ENCODE measurements at regions not wholly inside any gene's neighbourhood (a gene's known extent, or its start where the extent isn't known, plus 50 kb on each side); places are given as distances from the start of the nearest gene placed in this dataset.
"Not testable (repeated sequence)": the region's sequence is repeated elsewhere in the genome, so short reads cannot be mapped to it uniquely, and the experiment has no call there.

DNA sequence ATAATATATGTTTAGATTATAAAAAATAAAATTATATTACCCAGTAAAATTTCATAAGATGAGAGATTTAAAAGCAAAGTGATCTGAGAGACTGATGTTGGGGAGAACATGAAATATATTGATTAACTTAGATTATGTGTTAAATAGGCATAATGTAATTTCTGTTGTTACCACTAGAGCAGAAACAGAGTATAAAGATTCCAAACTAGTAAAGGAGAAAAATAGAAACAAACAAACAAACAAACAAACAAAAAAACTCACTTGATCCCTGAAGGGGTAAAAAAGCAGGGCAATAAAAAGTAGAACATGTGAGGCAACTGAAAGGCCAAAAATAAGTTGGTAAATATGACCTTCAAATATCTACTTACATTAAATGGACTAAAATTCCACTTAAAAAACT is 640.4 kb upstream of the RGS18 start:
- Histone ChIP-seq H3K9me3 (ENCODE audit: control insufficient read depth, low read length) (no peaks in the 10 kb centered on the region), H3K36me3 (ENCODE audit: control insufficient read depth, insufficient read depth, low read length) (no peaks in the 10 kb centered on the region), H3K4me3 (ENCODE audit: extremely low read depth, insufficient read depth, low read length, poor library complexity, severe bottlenecking) (no peak overlapping the region), H3K4me1 (ENCODE audit: control insufficient read depth, insufficient read depth, low read length, poor library complexity, severe bottlenecking) (no peaks in the 10 kb centered on the region), H3K27ac (ENCODE audit: low read depth, low read length, severe bottlenecking) (no peak overlapping the region)

DNA sequence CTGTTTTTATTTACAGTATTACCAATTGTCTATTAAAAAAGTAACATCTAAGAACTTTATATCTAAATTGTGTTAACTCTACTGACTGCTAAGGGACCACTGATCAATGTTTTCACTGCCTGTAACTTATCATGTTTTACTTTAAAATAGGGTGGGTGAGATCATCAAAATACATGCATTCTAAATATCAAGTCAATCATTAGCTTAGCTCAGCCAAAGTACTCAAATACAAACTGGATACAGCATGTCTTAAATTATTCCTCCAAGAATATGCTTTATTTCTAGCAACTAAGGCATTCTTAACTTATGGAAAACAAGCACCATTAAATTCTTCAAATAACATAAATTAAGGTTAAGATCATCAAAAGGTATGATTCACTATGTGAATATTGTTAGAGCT is 638.7 kb upstream of the RGS18 start:
- no peaks in the 10 kb centered on the region for H3K4me1 ChIP-seq (ENCODE audit: control insufficient read depth, insufficient read depth, low read length, poor library complexity, severe bottlenecking)
- no peak overlapping the region for H3K27ac ChIP-seq (ENCODE audit: low read depth, low read length, severe bottlenecking)
- H3K9me3 ChIP-seq (ENCODE audit: control insufficient read depth, low read length): no peaks in the 10 kb centered on the region
- no peak overlapping the region for H3K4me3 ChIP-seq (ENCODE audit: extremely low read depth, insufficient read depth, low read length, poor library complexity, severe bottlenecking)
- H3K36me3 ChIP-seq (ENCODE audit: control insufficient read depth, insufficient read depth, low read length): no peaks in the 10 kb centered on the region

DNA sequence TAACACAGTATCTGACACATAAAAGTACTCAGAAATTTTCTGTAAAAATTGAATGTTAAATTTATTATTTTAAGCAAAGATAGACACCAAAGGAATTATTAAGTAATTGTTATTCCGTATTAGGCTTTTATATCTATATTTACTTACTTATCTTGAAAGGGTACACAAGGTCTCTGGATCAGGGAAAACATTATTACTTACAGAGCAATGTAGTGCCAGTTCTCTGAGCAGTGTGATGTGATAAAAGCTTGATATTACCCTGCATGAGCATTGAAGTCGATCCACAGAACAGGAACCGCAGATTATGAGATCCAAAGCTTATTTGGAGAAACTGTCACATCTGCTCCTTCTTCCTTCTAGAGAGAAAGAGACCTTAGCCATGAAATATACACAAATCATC is 637.9 kb upstream of the RGS18 start:
- 100% methylated on average over 1 of the region's 3 CpGs; no CpG with 5 or more reads in 1 of the 2 experiments for WGBS, 2 experiments (ENCODE audit: insufficient coverage in 2 of 2)
- no peak overlapping the region for H3K4me3 ChIP-seq (ENCODE audit: extremely low read depth, insufficient read depth, low read length, poor library complexity, severe bottlenecking)
- no peaks in the 10 kb centered on the region for H3K9me3 ChIP-seq (ENCODE audit: control insufficient read depth, low read length)
- no peaks in the 10 kb centered on the region for H3K4me1 ChIP-seq (ENCODE audit: control insufficient read depth, insufficient read depth, low read length, poor library complexity, severe bottlenecking)
- H3K36me3 ChIP-seq (ENCODE audit: control insufficient read depth, insufficient read depth, low read length): no peaks in the 10 kb centered on the region
- no peak overlapping the region for H3K27ac ChIP-seq (ENCODE audit: low read depth, low read length, severe bottlenecking)

DNA sequence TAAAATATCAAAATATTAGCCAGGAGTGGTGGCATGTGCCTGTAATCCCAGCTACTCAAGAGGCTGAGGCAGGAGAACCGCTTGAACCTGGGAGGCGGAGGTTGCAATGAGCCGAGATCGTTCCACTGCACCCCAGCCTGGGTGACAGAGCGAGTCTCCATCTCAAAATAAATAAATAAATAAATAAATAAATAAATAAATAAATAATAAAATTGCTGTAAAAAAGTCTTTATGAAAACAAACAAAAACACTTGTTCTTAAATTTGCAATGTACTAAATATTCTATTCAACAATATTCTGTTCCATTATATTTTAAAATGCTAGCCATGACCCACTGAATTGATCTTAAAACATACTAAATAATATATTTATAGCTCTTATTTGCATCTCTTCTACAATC is 632.3 kb upstream of the RGS18 start:
- 61 to 83% methylated on average over 2 to 3 of the region's 5 CpGs for WGBS, 2 experiments (ENCODE audit: insufficient coverage in 2 of 2)

DNA sequence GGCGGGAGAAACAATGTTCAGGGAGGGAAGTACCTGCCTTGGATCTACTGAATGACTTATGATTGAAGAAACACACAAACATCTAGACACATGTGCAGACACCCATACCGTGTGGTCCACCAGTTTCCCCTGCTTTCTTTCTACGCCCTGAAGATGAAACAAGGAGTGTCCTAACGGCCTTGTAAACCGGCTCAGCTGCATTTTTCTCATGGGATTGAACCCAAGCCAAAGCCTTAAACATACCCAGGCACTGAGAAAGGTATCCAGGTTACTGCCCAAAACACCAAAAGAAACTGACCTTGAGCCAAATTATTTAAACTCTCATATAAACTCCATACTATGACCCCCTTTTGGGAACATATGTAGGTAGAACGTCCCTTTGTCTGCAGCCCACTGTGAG is 630.0 kb upstream of the RGS18 start:
- H3K4me3 ChIP-seq (ENCODE audit: extremely low read depth, insufficient read depth, low read length, poor library complexity, severe bottlenecking): no peak overlapping the region
- 73 to 85% methylated on average over 2 to 4 of the region's 6 CpGs for whole genome bisulfite sequencing, 2 experiments (ENCODE audit: insufficient coverage in 2 of 2)
- H3K27ac ChIP-seq (ENCODE audit: low read depth, low read length, severe bottlenecking): no peak overlapping the region

More for the DNA sequence above, 632.3 kb upstream of the RGS18 start:
- H3K9me3 ChIP-seq (ENCODE audit: control insufficient read depth, low read length); H3K4me3 ChIP-seq (ENCODE audit: extremely low read depth, insufficient read depth, low read length, poor library complexity, severe bottlenecking); H3K36me3 ChIP-seq (ENCODE audit: control insufficient read depth, insufficient read depth, low read length); H3K4me1 ChIP-seq (ENCODE audit: control insufficient read depth, insufficient read depth, low read length, poor library complexity, severe bottlenecking); H3K27ac ChIP-seq (ENCODE audit: low read depth, low read length, severe bottlenecking): not testable (repeated sequence)

DNA sequence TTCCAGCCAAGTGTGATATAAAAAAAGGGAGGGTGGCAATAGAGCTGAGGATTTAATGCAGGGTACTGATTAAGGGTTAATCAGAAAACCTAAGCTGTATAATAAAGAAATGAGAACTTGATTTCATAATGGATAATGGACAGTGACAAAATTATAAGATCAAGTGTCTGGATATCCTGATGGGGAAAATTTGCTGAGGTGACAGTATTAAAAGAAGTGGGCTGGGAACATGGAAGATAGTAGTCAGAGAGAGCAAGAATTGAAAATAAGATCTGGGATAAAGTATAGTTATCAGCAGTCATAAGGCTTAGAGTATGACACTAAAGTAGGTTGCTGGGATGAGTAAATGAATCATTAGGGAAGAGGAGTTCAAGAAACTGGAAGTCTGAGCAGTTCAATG is 627.3 kb upstream of the RGS18 start:
- no peak overlapping the region for H3K27ac ChIP-seq (ENCODE audit: low read depth, low read length, severe bottlenecking)
- no peak overlapping the region for H3K4me3 ChIP-seq (ENCODE audit: extremely low read depth, insufficient read depth, low read length, poor library complexity, severe bottlenecking)
- no peaks in the 10 kb centered on the region for H3K4me1 ChIP-seq (ENCODE audit: control insufficient read depth, insufficient read depth, low read length, poor library complexity, severe bottlenecking)
- no peaks in the 10 kb centered on the region for H3K9me3 ChIP-seq (ENCODE audit: control insufficient read depth, low read length)
- no peaks in the 10 kb centered on the region for H3K36me3 ChIP-seq (ENCODE audit: control insufficient read depth, insufficient read depth, low read length)

More for the DNA sequence above, 630.0 kb upstream of the RGS18 start:
- Histone ChIP-seq H3K9me3 (ENCODE audit: control insufficient read depth, low read length) (no peaks in the 10 kb centered on the region), H3K4me1 (ENCODE audit: control insufficient read depth, insufficient read depth, low read length, poor library complexity, severe bottlenecking) (no peaks in the 10 kb centered on the region), H3K36me3 (ENCODE audit: control insufficient read depth, insufficient read depth, low read length) (no peaks in the 10 kb centered on the region)

DNA sequence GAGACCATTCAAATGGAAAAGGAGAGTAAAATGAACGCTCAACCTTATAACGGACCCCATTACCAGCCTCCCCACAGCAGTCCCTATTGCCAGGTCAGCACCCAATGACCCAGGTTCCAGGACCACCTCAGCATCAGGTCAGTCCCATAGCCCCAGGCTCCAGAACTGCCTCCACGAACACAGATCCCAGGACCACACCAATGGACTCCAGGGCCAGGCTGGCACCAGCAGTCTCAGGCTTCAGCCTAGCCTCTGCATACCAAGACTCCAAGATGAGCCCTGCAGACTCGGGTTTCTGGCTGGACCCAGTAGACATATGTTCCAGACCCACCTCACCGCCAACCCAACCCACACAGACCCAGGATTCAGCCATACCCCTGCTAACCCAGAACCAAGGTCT is 625.0 kb upstream of the RGS18 start:
- WGBS, 2 experiments (ENCODE audit: insufficient coverage in 2 of 2): 79 to 96% methylated on average over 2 to 4 of the region's 5 CpGs

DNA sequence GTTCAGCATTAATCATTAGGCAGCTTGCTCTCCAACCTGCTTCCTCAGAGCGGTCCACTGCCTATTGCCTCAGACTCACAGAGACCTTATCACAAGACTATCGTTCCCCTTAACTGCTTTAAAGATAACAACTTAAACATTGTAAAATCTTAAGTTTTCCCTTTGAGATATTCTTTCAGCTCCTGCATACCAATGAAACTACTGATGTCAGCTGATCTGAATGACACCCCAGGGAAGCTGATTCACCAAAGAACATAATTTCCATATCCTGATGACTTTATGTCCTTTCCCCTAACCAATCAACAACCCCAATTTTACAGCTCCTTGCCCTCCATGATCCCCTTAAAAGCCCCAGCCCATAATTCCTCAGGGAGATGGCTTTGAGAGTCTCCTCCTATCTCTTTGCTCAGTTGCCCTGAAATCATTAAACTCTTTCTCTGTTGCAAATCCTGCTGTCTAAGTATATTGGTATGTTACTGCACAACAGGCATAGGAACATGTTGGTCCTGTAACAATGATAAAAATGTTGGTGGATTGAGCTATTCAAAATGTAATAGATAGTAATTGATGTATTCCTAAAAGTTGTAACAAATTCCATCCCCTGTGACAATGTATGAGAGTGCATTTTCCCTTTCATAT is 621.4 kb upstream of the RGS18 start:
- Histone ChIP-seq H3K4me3 (ENCODE audit: extremely low read depth, insufficient read depth, low read length, poor library complexity, severe bottlenecking) (no peak overlapping the region), H3K36me3 (ENCODE audit: control insufficient read depth, insufficient read depth, low read length) (no peaks in the 10 kb centered on the region), H3K9me3 (ENCODE audit: control insufficient read depth, low read length) (peaks cover 13% of the 10 kb centered on the region), H3K4me1 (ENCODE audit: control insufficient read depth, insufficient read depth, low read length, poor library complexity, severe bottlenecking) (no peaks in the 10 kb centered on the region), H3K27ac (ENCODE audit: low read depth, low read length, severe bottlenecking) (no peak overlapping the region)
- 80 to 93% methylated on average over 2 of the region's 2 CpGs for WGBS, 2 experiments (ENCODE audit: insufficient coverage in 2 of 2)

More for the DNA sequence above, 625.0 kb upstream of the RGS18 start:
- Histone ChIP-seq H3K36me3 (ENCODE audit: control insufficient read depth, insufficient read depth, low read length) (no peaks in the 10 kb centered on the region), H3K9me3 (ENCODE audit: control insufficient read depth, low read length) (peaks cover 13% of the 10 kb centered on the region), H3K4me1 (ENCODE audit: control insufficient read depth, insufficient read depth, low read length, poor library complexity, severe bottlenecking) (no peaks in the 10 kb centered on the region), H3K27ac (ENCODE audit: low read depth, low read length, severe bottlenecking) (no peak overlapping the region), H3K4me3 (ENCODE audit: extremely low read depth, insufficient read depth, low read length, poor library complexity, severe bottlenecking) (no peak overlapping the region)

DNA sequence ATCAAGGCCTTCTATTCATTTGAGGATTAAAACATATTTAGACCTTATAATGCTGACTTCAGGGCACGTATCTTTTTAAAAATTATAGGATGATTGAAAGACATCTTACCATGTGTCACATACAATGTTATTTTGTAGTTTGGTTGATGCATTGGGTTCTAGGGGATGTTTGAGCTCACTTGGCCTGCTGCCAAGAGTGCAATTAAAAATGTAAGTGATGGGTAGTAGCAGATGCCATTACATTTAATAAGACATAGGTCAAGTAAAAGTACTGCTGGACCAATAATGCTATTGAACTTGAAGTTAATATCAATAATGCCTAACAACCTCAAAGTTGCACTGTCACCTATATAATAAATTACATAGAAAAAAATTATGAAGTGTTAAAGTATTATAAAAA is 616.5 kb upstream of the RGS18 start:
- Histone ChIP-seq H3K27ac (ENCODE audit: low read depth, low read length, severe bottlenecking) (no peak overlapping the region), H3K36me3 (ENCODE audit: control insufficient read depth, insufficient read depth, low read length) (no peaks in the 10 kb centered on the region), H3K9me3 (ENCODE audit: control insufficient read depth, low read length) (peaks cover 12% of the 10 kb centered on the region), H3K4me3 (ENCODE audit: extremely low read depth, insufficient read depth, low read length, poor library complexity, severe bottlenecking) (no peak overlapping the region), H3K4me1 (ENCODE audit: control insufficient read depth, insufficient read depth, low read length, poor library complexity, severe bottlenecking) (no peaks in the 10 kb centered on the region)
- no CpG with 5 or more reads among the region's 1 CpG for WGBS, 2 experiments (ENCODE audit: insufficient coverage in 2 of 2)

DNA sequence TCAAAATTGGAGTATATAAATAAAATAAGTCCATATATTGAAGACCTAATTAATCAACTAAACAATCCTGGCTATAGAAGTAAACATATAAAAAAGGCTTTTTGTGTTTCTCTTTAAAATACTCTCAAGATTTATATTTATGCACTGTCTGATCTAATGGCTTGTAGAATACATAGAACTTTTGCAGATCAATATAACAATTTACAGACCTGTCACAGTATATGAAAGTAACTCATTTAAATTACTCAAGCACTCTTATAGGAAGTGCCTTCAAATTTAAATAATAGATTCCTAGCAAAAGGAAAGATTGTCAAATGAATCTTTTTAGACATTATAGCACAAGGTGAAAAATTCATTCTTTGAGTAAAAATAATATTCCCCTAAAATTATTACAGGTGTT is 615.8 kb upstream of the RGS18 start:
- H3K36me3 ChIP-seq (ENCODE audit: control insufficient read depth, insufficient read depth, low read length): no peaks in the 10 kb centered on the region
- H3K4me3 ChIP-seq (ENCODE audit: extremely low read depth, insufficient read depth, low read length, poor library complexity, severe bottlenecking): no peak overlapping the region
- H3K9me3 ChIP-seq (ENCODE audit: control insufficient read depth, low read length): peaks cover 6% of the 10 kb centered on the region
- H3K4me1 ChIP-seq (ENCODE audit: control insufficient read depth, insufficient read depth, low read length, poor library complexity, severe bottlenecking): no peaks in the 10 kb centered on the region
- H3K27ac ChIP-seq (ENCODE audit: low read depth, low read length, severe bottlenecking): no peak overlapping the region

DNA sequence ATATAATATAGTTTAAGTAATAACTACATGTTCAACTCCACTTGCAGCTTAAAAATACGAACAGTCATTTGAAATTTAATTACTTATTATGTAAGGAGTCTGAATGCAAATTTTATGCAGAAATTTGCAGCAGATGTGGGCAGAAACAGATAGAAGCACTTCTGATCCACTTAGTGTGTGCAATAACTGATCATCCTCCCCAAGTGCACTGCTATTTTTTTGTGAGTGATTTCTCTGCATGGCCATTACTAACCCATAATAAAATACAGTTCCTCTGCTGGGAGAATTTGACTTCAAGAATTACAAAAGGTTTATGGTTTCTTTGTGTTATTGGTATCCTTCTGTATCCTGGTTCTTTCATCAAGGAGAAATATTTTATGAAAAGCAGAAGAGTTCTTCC is 611.5 kb upstream of the RGS18 start:
- Histone ChIP-seq H3K27ac (ENCODE audit: low read depth, low read length, severe bottlenecking) (no peak overlapping the region), H3K4me1 (ENCODE audit: control insufficient read depth, insufficient read depth, low read length, poor library complexity, severe bottlenecking) (no peaks in the 10 kb centered on the region), H3K36me3 (ENCODE audit: control insufficient read depth, insufficient read depth, low read length) (no peaks in the 10 kb centered on the region), H3K9me3 (ENCODE audit: control insufficient read depth, low read length) (no peaks in the 10 kb centered on the region), H3K4me3 (ENCODE audit: extremely low read depth, insufficient read depth, low read length, poor library complexity, severe bottlenecking) (no peak overlapping the region)
- WGBS, 2 experiments (ENCODE audit: insufficient coverage in 2 of 2): no CpG with 5 or more reads among the region's 1 CpG

DNA sequence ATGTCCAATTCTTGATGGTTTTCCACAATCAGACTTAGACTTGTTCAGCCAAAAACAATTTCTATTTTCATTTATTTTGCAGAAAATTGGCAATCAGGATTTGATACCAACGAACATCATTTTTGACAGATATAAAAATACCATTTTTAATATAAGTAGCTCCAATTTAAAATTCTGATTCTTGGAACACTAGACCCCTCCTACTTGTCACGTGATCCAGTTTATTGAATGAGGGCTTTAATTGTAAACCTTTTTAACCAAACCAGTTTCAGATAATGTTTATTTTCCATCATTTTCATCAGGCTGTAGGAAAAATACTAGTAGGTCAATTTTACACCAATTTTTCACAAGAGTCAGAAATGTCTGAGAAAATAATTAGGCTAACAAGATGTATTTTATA is 607.2 kb upstream of the RGS18 start:
- Histone ChIP-seq H3K36me3 (ENCODE audit: control insufficient read depth, insufficient read depth, low read length) (no peaks in the 10 kb centered on the region), H3K9me3 (ENCODE audit: control insufficient read depth, low read length) (no peaks in the 10 kb centered on the region), H3K4me1 (ENCODE audit: control insufficient read depth, insufficient read depth, low read length, poor library complexity, severe bottlenecking) (no peaks in the 10 kb centered on the region), H3K27ac (ENCODE audit: low read depth, low read length, severe bottlenecking) (no peak overlapping the region), H3K4me3 (ENCODE audit: extremely low read depth, insufficient read depth, low read length, poor library complexity, severe bottlenecking) (no peak overlapping the region)
- WGBS, 2 experiments (ENCODE audit: insufficient coverage in 2 of 2): no CpG with 5 or more reads among the region's 2 CpGs
